ENCODE measurements at regions not wholly inside any gene's neighbourhood (a gene's known extent, or its start where the extent isn't known, plus 50 kb on each side); places are given as distances from the start of the nearest gene placed in this dataset.
A peak's percentile ranks its signal among the peaks of the same experiment; 100 is the strongest.

GRCh38 chr14:106417224-106418049, 891.1 kb downstream of the TMEM121 start:
- TF ChIP-seq POLR2A (IDR thresholded peaks at IDR 0.05) (no peak), CTCF (IDR thresholded peaks at IDR 0.05) (peak in 4 of 6 experiments; percentile 18 to 48 (median 36))
